Fibroblast of gingiva (primary cell): ENCODE measurements at regions not wholly inside any gene's neighbourhood (a gene's known extent, or its start where the extent isn't known, plus 50 kb on each side); places are given as distances from the start of the nearest gene placed in this dataset.
"Not testable (repeated sequence)": the region's sequence is repeated elsewhere in the genome, so short reads cannot be mapped to it uniquely, and the experiment has no call there.

Experiments
- DNase-seq: peaks from one replicate; pipeline ENCODE4 v3.0.0-alpha.2; 2011; ENCODE audit warnings: low read depth

DNA sequence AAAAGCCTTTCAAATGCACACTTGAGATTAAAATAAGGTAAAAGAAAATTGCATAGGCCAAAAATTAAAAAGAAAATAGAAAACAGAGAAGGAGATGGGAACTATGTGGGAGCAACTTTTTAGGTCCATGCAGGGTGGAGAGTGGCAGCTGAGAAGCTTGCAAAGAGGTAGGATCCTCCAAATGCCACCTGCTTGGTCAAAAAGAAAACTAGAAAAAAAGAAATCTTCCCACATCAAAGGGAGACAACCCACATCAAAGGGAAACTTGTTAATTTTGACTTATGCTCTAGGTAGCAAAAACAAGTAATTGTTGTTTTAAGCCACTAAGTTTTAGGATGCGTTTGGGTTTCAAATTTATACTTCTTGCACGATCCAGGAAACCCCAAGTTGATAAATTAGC lies 342.9 kb downstream of the IL20RB start:
- DNase-seq, result no peak

DNA sequence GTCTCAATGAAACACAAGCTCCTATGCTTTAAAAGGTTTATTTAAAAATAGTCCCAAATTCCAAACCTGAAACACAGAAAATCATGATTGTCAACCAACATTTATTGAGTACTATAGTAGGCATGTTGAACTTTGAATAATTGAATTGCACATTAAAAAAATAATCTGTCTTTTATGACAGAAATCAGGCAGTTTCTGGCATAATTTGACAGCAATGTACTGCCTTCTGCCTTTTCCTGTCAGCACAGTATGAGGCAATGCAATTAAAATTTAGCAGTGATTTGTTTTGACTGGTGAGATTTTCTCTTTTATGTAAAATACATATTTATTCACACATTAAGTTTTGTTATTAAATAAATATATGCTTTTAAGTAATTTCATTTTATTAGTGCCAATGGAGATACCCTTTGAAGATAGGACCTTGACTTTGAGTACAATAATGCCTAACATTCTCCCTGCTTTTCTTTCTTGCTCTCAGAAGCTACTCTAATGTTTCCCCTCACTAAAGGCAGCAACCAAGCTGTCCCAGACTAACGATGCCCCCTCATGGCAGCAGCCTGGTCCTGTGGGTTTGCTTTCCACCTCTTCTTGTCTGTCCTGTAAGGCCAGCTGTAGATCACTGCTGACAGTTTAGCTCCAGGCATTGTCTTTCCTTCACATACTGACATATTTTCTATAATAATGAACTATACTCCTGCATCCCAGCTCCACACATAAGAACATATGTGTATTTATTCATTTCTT lies 346.7 kb downstream of the IL20RB start:
- DNase-seq, result no peak

DNA sequence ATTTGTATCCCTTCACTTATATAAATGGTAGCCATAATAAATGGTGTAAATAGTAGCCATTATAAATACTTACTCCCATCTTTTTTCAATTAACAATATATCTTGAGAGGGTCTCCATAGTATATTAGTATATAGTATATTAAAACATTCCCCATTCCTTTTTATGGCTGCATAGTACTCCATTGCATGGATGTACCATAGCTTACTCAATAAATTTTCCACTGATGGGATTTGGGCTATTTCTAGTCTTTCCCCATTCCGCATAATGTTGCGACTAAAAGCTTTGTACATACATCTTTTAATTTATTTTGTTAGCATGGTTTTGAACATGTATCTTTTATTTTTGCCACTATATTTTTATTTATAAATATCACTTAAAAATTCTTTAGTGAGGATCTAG lies 366.3 kb downstream of the IL20RB start:
- DNase-seq, result no peak

DNA sequence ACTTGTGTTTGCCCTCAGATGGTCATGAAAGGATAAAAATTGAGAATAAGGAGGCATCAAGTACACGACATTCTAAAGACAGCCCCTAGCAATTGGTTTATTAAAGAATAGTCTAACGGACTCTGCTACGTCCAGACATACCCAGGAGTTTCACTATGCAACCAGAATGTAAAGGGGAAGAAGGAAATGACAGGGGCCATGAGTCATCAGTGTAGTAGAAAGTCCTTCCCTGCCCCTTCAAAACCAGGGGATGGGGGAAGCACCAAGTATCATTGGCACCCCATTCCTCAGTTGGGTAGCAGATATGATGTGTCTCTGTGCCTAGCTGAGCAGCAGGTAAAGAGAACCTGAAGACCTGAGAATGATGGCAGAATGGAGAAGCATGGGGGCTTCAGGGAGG lies 367.4 kb downstream of the IL20RB start:
- DNase-seq, result no peak

DNA sequence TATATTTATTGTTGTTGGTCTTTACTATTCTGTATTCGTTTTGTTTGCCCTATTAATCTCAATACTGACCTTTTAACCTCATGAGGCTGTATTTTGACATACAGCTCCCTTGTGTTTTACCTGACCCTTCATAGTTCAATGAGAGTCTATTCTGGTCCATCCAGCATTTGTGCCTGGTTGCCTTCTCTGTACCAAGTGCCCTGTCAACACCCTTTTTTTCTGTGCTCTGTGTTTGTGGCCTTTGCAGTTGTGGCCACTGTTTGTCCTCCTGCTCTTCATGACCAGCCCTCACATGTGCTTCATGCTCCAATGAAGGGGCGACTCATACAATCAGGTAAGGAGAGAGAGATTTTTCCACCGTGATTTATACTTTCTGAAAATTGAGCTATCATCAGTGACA lies 368.2 kb downstream of the IL20RB start:
- DNase-seq, result no peak

DNA sequence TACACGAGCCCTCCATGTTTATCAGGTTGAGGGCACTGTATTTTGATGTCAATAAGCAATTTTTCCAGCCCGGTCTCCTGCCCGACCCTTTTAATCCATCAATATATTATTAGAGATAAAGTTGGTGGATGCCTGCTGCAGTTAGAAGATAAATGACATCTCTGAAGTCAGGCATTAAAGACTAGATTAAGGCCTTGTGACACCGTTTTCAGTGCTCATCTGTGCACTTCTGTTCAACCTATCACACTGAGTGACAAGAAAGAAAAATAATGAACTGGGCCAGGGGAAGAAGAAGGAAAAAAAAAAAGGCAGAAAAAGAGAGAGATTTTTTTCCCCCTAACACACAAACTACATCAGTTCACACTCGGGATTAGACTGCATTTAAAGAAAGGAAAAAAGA lies 371.8 kb downstream of the IL20RB start:
- no peak for DNase-seq

DNA sequence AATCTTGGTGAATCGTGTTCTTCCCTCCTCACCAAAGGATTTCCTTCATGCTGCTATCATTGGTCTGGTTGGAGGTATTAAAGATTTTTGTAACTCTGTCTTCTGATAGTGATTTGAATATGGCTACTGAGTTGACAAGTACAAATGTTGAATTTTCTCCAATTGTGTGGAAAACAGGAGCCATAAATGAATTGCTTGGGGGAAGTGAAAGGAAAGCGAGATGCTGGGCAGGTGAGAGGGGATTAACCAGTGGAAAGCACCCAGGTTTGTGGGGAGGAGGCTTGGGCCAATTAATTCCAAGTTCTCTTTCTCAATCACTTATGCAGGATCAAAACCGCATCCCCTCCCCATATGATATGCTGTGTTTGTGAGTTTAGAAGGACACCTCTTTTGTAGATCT lies 372.5 kb downstream of the IL20RB start:
- DNase-seq, result no peak

DNA sequence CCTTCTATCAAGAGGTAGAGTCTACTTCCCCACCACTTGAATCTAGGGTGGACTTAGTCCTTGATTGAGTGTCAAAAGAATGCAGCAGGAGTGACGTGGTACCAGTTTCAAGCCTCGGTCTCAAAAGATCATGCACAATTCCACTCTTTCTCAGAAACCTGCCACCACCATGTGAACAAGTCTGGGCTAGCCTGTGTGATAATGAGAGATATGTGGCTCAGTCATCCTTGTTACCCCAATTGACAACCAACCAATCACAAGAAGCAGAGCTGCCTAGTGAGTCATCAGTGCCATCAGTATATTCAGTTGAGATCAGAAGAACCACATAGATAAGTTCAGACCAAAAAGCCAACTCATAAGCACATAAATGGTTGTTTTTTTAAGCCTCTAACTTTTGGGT lies 374.5 kb downstream of the IL20RB start:
- no peak for DNase-seq

DNA sequence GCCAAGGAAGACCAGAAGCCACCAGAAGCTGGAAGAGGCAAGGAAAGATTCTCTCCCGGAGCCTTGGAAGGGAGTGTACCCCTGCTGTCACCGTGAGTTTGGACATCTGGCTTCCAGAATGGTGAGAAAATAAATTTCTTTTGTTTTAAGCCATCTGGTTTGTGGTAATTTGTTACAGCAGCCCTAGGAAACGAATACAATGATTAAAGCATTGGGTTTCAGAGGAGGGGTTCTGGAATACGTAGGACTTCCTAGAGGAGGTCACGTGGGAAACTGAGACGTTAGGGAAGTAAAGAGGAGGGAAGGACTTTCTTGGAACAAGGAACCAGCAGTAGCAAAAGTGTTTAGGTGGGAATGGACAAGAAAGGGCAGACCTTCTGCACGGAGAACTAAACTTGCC lies 377.7 kb downstream of the IL20RB start:
- no peak for DNase-seq

DNA sequence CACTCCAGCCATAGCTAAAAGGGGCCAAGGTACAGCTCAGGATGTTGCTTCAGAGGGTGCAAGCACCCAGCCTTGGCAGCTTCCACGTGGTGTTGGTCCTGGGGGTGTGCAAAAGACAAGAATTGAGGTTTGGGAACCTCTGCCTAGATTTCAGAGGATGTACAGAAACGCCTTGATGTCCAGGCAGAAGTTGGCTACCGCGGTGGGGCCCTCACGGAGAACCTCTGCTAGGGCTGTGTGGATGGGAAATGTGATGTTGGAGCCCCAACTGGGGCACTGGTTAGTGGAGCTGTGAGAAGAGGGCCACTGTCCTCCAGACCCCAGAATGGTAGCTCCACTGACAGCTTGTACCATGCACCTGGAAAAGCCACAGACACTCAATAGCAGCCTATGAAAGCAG lies 380.6 kb downstream of the IL20RB start:
- DNase-seq, result not testable (repeated sequence)

DNA sequence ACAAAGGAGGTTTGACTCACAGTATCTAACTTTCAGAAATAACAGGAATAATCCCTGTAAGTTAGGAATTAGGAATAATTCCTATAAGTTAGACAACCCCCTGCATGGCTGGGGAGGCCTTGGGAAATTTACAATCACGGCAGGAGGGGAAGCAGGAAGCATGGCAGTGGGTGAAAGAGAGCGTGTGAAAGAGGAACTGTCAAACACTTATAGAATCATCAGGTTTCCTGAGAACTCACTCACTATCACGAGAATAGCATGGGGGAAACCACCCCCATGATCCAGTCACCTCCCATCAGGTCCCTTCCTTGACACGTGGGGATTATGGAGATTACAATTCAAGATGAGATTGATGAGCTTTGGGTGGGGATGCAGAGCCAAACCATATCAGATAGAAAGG lies 385.5 kb downstream of the IL20RB start:
- DNase-seq, result no peak

DNA sequence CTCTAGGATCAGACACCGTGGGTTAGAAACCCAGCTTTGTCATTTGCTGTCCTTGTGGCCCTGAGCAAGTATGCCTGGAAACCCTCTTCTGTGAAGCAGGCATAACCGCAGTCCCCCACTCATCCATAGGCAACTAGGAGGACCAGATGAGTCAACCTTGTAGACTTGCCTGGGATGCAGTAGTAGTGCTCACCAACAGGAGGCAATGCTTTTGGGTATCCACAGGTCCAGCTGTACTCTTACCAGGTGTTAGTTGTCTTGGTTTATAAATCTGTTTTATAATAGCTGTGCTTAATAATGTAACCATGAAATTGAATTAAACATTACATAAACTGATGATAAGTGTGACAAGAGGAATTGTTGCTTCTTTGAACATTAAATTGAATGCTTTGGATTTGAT lies 389.3 kb downstream of the IL20RB start:
- no peak for DNase-seq

DNA sequence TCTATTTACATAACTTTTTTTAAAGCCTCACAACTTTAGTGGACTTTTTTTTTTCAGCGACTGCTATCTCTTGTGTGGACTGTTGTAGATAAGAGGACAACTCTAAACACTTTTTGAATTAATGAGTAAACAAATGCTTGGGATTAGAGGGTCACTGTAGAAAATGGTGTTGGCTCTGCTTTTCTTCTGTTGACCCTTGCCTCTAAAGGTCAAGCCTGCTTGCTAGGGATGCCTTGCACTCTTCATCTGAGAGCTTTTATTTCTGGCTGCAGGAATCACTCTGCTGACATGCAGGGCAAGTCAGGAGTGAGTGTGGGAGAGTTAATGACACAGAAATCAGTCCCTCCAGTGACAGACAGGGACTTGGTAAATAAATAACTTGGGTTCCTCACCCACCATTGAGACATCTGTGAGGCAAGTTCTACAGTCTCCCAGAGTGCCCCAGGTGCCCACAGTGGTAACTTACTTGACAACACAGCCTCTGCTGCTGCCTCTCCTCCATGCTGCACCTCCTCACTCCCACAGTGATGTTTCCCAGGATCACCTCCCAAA lies 390.1 kb downstream of the IL20RB start:
- no peak for DNase-seq

DNA sequence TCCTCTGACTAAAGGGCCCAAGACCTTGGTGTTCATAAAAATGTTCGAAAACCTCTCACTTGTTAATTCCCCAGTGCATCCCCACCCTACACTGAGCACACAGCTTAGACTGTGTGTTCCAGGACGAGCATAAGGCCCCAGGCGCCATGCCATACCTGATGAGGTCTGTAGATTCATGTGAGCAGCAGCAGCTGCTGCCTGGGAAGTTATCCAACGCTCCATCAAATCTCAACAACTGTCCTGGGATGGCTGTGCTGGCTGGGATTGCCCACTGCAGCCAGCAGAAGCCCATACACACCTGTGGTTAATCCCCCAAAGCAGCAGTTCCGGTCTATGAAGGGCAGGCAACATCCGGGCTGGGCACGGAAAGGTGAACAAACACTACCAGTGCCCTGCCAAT lies 391.2 kb downstream of the IL20RB start:
- DNase-seq, result no peak

DNA sequence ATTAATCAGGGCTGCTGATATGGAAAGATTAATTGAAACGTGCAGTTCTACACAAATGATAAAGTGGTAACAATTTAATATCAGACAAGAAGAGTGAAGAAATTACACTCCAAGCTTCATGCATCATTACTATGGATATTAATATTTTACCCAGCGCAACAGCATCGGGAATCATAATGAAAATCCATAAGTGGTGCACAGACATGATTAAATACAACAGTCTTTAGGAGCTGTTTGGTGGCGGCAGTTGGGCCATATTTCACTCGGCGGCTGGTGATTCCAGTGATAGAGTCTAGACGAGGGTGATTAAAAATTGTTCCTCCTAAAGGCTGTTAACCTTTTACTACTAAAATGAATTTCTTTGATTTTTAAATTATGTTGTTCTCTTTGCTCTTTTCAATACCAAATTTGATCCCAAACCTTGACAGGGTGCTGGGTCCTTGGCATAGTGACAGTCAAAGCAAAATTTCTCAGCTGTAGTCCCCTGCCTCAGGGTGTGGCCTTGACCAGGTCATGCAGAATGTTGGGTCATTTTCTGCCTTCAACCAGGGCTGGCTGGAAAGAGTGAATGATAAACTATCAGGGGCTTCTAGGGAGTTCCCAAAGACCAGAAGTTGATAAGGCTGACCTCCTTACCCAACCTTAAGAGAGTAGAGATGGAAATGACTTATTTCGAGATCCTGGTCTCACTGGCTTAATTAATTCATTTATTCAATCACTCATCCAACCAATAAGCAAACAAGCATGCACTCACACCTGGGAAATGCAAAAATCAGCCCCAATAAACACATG lies 392.0 kb downstream of the IL20RB start:
- no peak for DNase-seq

DNA sequence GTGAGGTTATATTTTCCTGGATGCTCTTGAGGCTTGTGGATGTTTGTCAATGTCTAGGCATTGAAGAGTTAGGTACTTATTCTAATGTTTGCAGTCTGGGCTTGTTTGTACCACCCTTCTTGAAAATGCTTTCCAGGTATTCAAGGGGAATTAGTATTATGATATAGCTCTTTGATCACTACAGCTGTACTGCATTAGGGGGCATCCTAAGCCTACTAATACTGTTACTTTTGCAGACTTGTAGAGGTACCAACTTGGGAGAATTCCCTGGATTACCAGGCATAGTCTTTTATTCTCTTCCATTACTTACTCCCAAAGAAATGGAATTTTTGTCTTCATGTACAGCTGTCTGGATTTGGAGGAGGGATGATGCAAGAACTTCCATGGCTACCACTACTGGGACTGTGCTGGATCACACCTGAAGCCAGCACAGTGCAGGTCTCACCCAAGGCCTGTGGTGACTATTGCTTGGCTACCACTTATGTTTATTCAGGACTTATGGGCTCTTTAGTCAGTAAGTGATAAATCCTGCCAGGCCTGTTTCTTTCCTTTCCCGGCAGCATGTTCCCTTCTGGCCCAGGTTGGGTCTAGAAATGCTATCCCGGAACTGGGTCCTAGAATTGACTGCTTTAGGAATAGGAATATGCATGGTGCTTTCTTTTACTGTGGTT lies 402.9 kb downstream of the IL20RB start:
- no peak for DNase-seq

DNA sequence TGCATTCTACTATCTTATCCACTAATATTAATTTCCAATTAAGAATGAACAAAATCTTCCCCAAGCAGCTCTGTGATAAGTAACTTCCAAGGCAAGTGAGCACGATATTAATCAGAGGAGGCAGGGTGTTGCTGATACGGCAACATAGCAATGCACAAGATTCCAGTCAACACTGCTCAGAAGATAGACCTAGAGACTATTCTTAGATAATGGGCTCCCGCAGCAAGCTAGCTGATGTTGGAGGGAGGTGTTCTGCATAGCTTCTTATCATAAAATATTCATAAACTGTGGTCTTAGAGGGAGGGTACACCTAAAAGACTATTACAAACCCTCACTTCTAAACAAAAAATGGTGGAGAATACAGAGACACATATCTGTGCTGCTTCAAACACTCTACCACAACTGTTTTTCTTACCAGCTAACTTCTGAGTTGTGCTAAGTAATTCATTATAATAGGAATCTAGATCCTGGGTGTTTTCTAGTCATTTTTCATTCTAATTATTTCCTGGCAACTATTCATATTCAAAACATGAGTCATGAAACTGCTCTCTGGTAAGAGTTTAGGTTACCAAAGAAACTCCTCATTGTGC lies 382.0 kb upstream of the SOX14 start:
- DNase-seq, result no peak

DNA sequence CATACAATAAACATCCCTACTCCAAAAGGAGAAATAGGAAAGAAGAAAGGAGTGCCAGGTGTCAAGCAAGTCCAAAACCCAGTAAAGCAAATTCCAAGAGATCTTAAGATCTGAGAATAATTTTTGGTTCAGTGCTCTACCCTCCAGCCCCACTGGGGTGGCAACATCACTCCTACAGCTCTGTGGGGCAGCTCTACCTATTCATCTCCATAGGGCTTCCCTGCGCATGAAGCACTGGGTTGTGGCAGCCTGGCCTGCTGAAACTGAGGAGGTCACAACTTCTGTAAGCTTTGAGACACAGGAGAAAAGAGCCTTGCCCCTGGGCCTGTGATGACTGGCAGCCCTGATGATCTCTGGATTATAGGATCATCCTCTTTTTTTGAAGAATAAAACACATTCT lies 378.2 kb upstream of the SOX14 start:
- no peak for DNase-seq

DNA sequence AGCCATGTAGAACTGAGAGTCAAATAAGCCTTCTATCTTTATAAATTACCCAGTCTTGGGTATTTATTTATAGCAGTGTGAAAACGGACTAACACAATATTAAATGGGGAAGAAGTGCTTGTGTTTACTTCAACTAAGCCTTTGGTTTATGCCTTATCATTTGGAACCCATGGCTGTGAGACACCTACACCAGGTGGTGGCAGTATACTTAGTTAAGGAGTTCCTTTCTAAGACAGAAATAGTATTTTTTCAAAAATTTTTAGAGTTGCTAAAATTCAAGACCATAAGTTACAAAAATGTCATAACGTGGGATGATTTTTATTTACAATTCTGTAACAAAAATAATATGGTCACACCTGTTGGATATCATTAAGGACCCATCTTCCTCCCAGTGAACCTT lies 354.5 kb upstream of the SOX14 start:
- DNase-seq, result no peak

DNA sequence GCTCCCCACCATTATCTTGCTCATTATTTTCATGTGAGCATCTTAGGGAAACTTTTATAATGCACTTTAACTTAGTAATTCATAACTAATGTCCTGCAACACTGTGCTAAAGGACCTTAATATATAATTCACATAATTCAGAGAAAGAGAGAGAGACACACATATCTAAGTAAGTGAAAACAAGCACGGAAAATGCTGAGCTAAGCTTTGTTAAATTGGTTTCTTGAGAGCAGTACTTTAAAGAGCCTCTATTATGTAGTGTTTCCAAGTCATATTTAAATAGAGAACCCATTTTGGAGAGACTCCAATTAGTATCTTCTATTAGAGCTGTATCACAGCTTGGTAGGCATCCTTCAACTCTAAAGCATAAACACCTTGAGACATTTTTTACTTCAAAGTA lies 354.1 kb upstream of the SOX14 start:
- DNase-seq, result no peak

DNA sequence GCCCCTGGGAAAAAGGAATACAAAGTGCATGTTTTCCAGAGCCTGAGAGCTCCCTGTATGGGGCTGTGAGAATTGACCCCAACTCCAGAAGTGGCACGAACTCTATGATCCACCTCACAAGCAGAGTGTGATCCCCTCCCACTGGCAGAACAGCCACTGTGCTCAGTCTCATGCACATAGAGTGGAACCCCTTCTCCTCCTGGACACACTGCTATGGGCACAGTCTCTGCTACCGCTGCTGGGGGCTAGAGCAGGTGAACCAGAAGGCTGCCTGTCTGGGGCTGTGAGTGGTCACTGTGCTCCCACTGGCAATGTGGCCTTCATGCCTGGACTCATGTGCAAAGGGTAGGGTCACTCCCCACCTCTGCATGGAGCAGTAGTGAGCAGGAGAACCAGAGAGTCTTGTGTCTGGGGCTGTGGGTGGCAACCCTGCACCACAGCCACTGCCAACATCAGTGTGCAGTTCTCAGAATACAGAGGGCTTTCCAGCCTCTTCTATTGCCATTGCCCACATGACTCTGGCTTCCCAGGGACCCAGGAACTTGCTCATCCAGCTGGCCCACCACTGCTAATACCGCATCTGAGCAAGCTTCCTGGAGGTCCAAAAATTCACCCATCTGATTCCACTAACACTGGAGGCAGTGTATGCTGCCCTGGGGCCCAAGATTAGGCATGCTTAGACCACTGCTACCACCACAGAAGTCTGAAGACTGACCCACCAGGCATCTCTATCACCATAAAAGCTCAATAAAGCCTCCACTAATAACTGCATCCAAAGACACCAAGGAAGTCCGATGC lies 343.7 kb upstream of the SOX14 start:
- DNase-seq, result no peak

DNA sequence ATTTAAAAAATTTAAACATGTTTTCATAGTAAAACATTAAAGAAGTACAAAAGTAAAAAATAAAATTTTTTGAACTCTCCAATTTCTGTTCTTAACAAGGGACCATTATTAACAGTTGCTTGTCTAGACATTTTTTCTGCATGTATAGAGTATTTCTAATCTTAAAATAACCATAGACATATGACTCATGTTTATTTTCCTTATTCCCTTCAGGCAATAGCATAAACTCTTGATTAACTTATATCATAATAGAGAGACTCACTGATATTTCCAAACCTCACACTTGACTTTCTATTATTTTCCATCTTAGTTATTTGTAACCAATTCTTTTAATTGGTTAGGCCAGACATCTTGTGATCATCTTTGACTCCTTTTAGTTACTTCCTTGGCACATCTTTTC lies 325.6 kb upstream of the SOX14 start:
- no peak for DNase-seq
